B cell (primary cell): ENCODE measurements at regions not wholly inside any gene's neighbourhood (a gene's known extent, or its start where the extent isn't known, plus 50 kb on each side); places are given as distances from the start of the nearest gene placed in this dataset.

ENCODE experiments used
- CTCF ChIP-seq: fragments of 200-600 bp; IDR thresholded peaks from one replicate; pipeline ENCODE4 v1.8.0; 2022; ENCODE audit warnings: antibody characterized with exemption, mild to moderate bottlenecking
- EZH2 ChIP-seq: IDR thresholded peaks from 2 replicates; pipeline ENCODE4 v1.6.1; 2012; ENCODE audit warnings: borderline replicate concordance, low read depth, mild to moderate bottlenecking, moderate library complexity, low read length; ENCODE audit not compliant: insufficient read depth, poor library complexity, severe bottlenecking

- TF ChIP-seq CTCF (no peak), EZH2 (no peak)
These were observed 573.3 kb downstream of the EPHB1 start for GRCh38 chr3:135368316-135368715.
